Ureter (tissue), 1 donor: ENCODE measurements at regions not wholly inside any gene's neighbourhood (a gene's known extent, or its start where the extent isn't known, plus 50 kb on each side); places are given as distances from the start of the nearest gene placed in this dataset.
"Not testable (repeated sequence)": the region's sequence is repeated elsewhere in the genome, so short reads cannot be mapped to it uniquely, and the experiment has no call there.

ENCODE experiments used
- DNase-seq: peaks from one replicate; pipeline ENCODE4 v3.0.0-alpha.2; 2020; ENCODE audit warnings: low spot score
- donor health status: DM: yes; HTN: yes; CAD: no.

DNA sequence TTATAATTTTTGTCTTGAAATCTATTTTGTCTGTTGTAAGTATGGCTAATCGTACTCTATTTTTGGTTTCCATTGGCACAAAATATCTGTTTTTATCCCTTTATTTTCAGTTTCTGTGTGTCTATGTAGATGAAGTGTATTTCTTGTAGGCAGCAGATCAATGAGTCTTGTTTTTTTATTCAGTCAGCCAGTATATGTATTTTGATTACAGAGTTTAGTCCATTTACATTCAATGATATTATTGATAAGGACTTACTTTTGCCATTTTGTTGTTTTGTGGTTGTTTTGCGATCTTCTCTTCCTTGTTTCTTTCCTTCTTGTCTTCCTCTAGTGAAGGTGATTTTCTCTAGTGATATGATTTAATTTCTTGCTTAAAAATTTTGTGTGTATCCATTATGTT lies 336.3 kb upstream of the SPRY2 start:
- no peak for DNase-seq

DNA sequence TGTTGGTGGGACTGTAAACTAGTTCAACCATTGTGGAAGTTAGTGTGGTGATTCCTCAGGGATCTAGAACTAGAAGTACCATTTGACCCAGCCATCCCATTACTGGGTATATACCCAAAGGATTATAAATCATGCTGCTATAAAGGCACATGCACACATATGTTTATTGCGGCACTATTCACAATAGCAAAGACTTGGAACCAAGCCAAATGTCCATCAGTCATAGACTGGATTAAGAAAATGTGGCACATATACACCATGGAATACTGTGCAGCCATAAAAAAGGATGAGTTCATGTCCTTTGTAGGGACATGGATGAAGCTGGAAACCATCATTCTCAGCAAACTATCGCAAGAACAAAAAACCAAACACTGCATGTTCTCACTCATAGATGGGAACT lies 334.5 kb upstream of the SPRY2 start:
- DNase-seq = not testable (repeated sequence)

DNA sequence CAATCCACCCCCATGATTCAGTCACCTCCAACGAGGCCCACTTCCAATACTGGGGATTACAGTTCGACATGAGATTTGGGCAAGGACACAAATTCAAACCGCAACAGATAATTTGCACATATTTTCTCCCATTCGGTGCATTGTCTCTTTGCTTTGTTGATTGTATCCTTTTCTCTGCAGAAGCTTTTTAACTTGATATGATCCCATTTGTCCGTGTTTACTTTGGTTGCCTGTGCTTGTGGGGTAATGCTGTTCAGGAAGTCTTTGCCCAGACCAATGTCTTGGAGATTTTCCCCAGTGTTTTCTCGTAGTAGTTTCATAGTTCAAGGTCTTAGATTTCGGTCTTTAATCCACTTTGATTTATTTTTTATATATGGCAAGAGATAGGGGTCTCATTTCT lies 330.8 kb upstream of the SPRY2 start:
- DNase-seq = no peak

DNA sequence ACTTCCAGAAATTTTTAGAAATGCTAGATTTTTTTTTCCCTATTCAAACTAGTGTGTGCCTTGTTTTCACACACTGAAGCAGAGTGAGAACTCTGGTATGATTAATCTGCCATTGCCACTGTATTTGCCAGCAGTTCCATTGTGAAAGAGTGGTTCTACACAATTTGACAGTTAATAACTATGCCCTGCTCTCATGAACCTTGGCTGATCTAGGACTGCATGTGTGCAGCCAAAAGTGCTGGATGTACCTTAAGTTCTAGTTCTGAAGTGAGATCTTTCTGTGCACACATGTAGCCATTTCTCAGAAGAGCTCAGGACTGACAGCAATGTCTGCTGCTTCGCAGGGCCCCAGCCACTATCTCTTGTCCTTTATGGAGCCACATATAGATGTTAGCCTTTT lies 328.2 kb upstream of the SPRY2 start:
- no peak for DNase-seq

DNA sequence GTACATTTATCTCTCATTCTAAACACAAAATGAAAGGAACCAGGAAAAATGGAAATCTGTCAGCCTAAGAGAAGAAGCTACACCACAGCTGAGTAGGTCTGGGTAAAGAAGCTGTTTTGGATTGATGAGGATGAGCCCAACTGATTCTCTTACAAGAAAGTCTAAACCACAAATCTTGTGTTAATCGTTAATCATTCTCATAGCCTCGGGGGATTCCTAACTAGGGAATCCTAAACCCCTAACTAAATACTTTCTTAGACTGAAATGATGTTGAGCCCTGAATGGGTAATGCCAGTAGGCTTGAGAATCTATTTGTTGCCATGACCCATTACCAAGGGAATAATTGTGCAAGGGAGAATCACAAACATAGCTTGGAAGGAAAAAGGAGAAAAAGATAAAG lies 327.5 kb upstream of the SPRY2 start:
- no peak for DNase-seq

DNA sequence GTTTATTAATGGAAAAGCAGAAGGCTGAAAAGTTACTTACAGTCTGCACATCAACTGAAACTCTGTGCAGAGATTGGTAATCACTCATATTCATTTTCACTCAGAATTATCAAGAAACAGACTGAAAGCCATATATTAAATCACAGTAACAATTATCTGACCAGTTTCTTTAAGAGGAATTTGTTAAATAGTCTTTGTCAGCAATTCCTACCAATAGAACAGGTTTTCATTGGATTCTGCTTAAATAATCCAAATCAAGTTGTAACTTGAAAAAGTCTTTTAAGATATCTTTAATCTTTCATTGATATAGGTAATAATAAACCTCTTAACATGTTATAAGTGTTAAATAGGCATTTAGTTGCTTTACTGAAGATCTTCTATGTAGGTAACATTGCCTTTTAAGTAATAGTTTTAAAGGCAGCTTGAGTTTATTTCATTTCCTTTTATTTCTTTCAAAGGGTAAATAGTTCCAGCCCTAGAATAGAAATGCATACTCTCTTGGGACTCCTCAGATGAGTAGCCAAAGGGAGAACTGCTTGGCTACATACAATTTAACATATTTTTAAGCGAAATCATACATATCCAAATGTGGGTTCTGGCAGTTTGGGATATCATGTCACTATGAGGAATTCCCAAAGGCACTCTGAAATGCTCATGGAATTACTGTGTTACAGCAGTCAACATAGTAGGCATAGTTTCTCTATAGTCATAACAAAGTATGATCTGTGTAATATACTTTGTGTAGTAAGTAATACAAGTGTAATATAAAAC lies 326.0 kb upstream of the SPRY2 start:
- no peak for DNase-seq

DNA sequence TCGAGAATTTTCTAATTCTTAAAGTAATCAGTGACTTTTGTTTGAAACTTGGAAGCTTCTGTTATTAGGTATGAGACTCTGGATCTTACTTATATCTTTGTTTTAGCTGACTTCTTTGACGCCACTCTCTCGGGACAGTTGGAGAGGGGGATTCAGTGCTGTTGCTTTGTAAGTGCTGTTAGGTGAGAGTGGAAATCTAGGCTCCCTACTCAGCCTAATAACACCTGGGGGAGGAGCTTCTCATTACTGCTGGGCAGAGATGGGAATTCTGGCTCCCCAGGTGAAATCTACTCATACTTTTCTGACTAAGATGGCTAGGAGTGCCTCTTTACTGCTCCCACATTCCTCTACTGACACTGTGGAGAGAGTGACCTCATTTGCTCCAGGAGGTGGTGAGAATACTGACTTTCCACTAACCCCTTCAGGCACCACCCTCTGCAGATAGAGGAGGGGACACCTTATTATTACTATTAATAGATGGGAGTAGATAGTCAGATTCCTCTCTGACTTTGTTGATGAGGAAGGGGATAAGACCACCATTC lies 324.9 kb upstream of the SPRY2 start:
- DNase-seq = no peak

DNA sequence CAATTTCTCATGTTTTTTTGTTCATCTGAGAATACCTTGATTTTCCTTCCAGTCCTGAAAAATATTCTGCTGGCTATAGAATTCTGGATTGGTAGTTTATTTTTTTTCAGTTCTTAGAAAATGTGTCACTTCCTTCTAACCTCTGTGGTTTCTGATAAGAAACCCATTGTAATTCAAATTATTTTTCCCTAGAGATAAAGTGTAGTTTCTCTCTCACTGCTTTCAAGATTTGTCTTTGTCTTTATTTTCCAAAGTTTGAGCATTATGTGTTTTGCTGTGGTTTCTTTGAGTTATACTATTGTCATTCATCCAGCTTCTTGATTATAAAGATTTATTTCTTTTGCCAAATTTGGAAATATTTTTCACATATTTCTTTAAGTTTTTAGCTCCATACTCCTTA lies 324.0 kb upstream of the SPRY2 start:
- DNase-seq = no peak

DNA sequence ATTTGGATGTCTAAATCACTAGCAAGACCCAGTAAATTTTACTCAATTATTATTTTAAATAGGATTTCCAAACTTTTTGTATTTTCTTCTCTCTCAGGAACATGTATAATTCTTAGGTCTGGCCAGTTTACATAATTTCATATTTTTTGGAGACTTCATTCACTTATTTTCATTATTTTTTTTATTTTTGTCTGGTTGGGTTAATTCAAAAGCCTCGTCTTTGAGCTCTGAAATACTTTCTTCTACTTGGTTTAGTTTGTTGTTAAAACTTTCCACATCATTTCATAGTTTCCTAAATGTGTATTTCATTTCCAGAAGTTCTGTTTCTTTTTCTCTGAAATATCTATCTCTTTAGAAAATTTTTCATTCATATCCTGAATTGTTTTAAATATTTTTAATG lies 322.9 kb upstream of the SPRY2 start:
- DNase-seq = no peak

DNA sequence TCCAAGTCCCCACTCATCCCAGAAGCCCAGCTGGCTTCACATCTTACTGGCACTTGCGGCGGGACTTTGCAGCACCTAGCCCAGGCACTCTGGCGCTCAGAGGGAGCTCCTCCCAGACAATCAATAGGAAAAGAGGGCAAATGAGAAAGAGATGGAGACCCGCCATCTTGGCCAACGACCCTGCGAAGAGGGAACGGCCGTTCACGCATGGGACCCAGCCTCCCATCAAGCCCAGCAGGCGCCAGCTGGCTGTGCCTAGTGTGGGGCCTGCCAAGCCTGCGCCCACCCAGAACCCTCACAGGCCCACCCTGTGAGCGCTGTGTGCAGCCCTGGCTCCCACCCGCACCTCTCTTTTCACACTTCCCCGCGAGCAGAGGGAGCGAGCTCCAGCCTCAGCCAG lies 317.8 kb upstream of the SPRY2 start:
- DNase-seq = no peak

DNA sequence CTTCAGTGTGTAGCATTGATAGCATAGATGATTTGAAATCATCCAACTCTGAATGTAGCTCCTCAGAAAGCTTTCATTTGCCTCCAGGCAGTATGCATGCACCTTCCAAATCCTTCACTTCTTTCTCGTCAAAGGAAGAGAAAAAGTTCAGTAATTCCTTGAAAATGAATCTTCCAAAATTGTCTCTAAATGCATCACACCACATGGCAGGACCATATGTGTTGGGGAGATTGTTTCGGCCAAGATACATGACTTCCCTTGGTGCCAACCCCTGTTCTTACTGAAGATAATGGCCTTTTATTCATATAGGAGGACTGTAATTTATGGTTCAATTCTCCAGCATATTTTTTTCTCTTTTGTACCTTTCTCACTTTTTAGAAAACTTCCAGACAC lies 315.6 kb upstream of the SPRY2 start:
- DNase-seq = no peak

DNA sequence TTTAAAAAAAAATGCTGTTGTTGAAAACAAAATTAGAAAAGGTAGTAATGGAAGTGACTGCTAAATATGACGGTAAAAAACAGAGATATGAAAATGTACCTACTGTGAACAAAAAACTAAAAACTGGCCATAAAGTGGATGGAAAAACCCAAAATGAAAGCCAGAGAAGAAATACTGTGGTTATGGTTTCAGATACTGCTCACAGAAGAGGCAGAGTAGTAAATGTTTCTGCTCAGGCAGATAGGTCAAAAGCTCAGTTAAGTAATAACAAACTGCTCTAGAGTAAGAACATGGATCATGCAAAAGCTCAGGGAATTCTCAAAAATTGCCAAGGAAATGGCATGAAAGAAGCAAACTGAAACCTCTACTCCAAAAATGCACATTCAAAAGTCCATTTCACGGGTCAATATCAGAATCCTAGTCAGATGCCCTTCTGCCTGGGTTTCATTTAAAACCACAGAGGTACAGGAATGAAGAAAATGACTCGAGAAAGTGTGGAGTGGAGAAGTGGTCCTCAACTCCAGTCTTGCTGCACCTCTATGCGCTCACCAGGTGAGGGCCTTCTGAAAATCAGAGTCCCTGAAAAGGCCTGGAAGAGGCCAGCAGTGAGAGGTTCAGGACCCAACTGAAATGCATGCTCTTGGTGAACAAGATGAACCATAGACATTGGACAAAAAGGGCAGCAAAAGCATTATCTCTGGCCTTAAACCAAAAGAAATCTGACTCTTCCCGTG lies 315.0 kb upstream of the SPRY2 start:
- no peak for DNase-seq

DNA sequence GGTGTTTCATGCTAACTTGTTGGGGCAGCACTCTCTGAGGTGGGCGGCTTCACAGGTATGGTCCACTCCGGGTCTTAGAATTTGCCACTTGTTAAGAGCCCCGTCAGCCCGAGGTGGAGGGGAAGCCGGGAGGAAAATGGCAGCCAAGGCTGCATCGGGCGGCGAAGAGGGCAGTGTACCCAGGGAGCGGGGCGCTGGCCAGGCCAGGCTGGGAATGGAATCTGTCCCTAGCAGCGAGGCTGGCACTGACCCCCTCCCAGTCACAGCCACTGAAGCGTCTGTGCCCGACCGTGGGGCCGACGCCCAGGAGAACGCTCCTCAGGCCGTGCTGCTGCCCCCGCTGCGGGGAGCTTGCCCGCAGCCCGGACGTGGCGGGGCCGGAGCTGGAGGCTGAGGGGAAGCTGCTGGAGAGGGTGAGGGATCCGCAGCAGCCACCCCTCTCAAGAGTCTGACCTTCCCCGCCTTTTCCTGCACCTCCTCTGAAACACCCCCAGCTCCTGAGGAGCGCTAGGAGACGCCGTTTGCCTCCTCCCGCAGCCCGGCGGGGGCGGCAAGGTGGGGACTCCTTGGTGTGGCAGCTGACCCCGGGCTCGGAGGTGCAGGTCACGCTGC lies 313.8 kb upstream of the SPRY2 start:
- DNase-seq = no peak

DNA sequence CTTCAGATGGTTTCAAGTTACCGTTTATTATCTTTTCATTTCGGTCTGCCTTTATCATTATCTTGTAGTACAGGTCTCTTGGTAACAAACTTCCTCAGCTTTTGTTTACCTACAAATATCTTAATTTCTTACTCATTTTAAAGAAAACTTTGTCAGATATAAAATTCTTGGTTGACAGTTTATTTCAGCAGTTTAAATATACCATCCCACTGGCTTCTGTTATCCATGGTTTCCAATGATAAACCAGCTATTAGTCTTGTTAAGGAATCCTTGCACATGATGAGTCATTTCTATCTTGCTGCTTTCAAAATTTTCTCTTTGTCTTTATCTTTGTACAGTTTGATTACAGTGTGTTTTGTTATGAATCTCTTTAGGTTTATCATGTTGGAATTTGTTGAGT lies 308.3 kb upstream of the SPRY2 start:
- no peak for DNase-seq

DNA sequence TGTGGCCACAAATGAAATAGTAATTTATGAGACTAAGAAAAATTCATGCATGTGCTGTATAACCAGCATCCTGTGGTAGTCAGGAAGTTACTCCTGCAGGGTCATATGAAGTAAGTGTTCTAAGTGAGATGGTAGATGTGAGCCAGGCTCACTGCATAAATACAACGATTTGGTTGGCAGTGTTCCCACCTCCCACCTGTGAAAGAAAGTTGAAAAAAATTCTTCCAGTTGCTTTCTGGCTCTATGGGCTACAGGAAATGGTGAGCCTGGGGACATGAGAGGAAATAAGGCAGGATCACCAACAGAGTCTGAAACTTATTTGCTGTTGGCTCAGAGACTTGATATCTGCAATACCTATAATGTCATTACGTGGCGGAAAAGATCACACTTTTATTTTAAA lies 301.7 kb upstream of the SPRY2 start:
- DNase-seq = no peak

DNA sequence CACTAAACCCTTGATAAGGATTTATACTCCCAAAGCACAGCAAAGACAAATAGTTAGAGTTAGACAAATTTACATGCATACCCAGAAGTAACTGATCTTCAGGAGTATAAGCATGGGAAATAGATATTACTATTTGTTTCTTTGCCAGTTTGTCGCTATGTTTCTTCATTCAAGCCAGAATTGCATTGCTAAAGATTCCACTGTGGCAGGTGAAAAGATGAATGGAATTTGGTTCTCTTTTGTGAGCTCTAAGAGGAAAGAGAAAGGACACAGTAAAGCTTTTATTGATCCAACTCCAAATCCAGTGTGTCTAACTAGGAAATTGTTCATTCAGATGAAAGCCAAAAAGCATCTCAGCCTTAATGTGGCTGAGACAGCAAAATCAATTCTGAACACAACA lies 292.3 kb upstream of the SPRY2 start:
- no peak for DNase-seq

DNA sequence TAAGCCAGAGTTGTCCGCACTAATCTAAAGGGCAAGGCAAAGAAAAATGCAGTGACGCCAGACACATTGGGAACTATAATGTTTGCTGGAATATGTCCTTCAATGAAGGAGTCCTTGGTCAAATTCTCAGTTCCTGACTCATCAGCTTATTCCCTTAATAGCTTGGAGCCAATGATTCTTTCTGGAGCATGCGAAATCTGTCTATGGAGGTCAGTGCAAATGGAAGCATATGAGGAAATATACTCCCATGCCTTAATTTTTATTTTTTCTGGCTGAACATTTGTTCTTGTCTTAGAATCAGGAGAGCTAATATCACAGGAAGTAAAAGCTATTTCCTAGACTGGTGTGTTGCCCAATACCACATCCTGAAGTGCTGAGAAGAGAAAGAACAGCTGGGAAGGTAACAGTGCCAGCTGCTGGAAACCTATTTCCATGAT lies 289.8 kb upstream of the SPRY2 start:
- DNase-seq = no peak

DNA sequence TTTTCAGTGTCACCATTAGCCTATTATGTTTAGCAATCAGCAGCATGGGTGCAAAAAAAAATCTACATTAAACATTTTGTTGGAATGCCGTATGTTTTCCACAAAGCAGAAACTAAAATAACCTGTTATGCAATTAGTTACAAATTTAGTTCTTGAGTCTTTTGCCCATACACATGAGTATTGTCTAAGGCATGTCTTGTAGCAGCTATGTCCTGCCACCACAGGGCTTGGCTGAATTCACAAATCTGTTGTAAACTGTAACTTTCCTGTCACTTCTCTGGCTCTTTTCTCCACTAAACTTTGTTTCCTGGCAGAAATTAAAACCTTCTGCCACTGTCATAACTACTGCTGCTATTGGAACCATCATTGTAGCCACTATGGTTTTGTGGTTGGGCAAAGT lies 277.9 kb upstream of the SPRY2 start:
- DNase-seq = no peak

DNA sequence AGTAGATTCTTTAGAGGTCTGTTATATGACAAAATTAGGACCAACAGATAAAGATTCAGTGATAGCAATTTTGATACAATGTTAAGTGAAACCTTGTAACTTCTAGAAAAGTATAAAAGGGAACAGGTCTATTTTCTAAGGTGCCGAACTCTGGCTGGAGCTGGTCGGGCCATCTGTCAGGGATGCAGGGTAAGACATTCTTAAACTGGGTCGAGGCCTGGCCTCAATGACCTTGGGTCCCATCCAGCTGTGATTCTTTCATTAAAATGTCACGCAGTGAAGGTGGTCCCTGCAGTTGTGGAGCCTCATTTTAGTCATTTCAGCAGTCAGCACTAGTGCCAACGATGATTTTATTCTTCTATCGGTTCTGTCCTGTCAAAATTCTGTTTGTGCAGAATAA lies 271.9 kb upstream of the SPRY2 start:
- DNase-seq = no peak

DNA sequence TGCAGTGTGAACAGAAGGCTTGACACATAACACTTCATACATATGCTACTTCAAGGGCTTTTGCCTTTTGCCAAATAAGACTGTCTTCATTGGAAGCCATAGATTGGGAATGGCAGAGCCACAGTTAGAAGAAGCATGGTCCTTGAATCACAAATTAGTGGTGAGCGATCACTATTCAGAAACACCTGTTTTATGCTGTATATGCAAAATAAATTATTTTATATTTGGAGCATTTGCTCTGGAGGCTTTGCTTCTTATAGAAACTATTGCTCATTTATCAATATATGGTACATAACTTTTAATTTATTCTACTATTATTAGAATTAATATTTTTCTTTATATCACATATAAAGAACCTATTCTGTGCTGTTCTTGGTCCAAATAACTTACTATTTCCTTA lies 270.4 kb upstream of the SPRY2 start:
- DNase-seq = no peak

DNA sequence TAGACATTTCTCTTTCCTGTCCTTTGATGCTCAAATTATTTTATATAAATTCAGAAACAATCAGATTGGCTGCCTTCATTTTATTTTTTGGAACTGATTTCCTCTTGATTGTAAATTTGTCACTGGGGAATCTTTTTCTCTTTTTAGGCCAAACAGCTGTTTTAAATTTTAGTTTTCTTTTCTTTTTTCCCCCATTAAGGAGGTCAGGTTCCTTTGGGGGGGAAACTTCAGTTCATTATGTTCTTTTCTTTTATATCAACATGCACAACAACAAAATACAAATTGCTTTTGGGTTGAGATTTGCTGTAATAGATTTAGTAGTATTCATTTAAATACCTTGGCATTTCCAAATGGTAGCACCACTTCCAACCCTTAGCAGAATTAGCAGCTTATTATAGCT lies 264.8 kb upstream of the SPRY2 start:
- DNase-seq = no peak

DNA sequence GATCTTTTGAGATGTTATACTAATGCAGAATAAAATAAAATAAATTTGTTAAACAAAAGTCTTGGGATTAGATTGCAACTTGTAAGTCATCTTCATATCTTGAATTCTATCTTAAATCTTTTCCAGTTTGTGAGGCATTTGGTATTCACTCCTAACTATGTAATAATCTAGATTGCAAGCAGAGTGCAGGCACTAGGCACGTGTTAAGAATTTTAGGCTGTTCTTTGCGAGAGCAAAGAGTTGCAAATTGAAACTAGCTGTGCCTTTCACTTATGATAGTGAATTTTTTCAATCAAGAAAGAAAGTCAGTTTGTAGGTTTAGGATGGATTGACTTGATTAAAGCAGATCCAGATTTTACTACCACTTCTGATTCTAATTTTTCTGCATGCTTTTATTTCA lies 264.1 kb upstream of the SPRY2 start:
- DNase-seq = no peak

DNA sequence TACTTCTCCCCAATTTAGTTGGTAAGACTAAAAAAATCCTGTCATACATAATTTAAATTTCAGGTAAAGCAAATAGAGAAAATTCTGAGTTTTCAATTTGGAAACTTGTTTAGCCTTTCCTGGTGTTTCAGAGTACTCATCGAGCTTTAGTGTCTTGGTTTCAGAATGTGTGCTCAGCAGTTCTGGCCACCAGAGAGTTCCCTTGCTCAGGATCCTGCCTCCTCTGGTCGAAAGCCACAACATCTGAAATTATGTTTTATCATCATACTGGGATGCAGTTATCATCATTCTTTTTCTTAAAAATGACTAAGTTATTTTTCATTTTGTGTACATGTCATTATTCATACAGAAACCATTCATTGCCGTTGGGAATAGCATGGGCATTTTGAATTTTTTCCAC lies 263.2 kb upstream of the SPRY2 start:
- no peak for DNase-seq
